ENCODE measurements at regions not wholly inside any gene's neighbourhood (a gene's known extent, or its start where the extent isn't known, plus 50 kb on each side); places are given as distances from the start of the nearest gene placed in this dataset.

- TF ChIP-seq CTCF (IDR thresholded peaks at IDR 0.05): no peak
- TF ChIP-seq ZFX (IDR thresholded peaks at IDR 0.05; ENCODE audit: borderline replicate concordance): no peak
- no peak overlapping the region for H3K27ac ChIP-seq
Observed at GRCh38 chr5:38743562-38743961, 102.2 kb upstream of the OSMR start.

GRCh38 chr5:38745836-38746732 is 99.7 kb upstream of the OSMR start:
- TF ChIP-seq ZFX (IDR thresholded peaks at IDR 0.05; ENCODE audit: borderline replicate concordance) (no peak), CTCF (IDR thresholded peaks at IDR 0.05) (no peak)
- H3K27ac ChIP-seq: no peak overlapping the region

GRCh38 chr5:38749861-38750260 is 96.0 kb upstream of the OSMR start:
- no peak for TF ChIP-seq CTCF (IDR thresholded peaks at IDR 0.05)
- no peak for TF ChIP-seq ZFX (IDR thresholded peaks at IDR 0.05; ENCODE audit: borderline replicate concordance)
- no peak overlapping the region for H3K27ac ChIP-seq

- no peak overlapping the region for H3K27ac ChIP-seq
Observed at GRCh38 chr5:38751103-38751502, 94.7 kb upstream of the OSMR start.

GRCh38 chr5:38752012-38752536 is 93.7 kb upstream of the OSMR start:
- no peak overlapping the region for H3K27ac ChIP-seq
- TF ChIP-seq ZFX (IDR thresholded peaks at IDR 0.05; ENCODE audit: borderline replicate concordance) (no peak), CTCF (IDR thresholded peaks at IDR 0.05) (no peak)

More at GRCh38 chr5:38751103-38751502, 94.7 kb upstream of the OSMR start:
- TF ChIP-seq CTCF (IDR thresholded peaks at IDR 0.05) (peak; percentile 30), ZFX (IDR thresholded peaks at IDR 0.05; ENCODE audit: borderline replicate concordance) (no peak)

- TF ChIP-seq ZFX (IDR thresholded peaks at IDR 0.05; ENCODE audit: borderline replicate concordance) (no peak), CTCF (IDR thresholded peaks at IDR 0.05) (no peak)
- no peak overlapping the region for H3K27ac ChIP-seq
Observed at GRCh38 chr5:38752622-38753021, 93.2 kb upstream of the OSMR start.

- no peak for TF ChIP-seq CTCF (IDR thresholded peaks at IDR 0.05)
- no peak for TF ChIP-seq ZFX (IDR thresholded peaks at IDR 0.05; ENCODE audit: borderline replicate concordance)
- H3K27ac ChIP-seq: no peak overlapping the region
Observed at GRCh38 chr5:38753141-38753540, 92.7 kb upstream of the OSMR start.
